Right atrium auricular region (tissue), 2 donors: ENCODE measurements at regions not wholly inside any gene's neighbourhood (a gene's known extent, or its start where the extent isn't known, plus 50 kb on each side); places are given as distances from the start of the nearest gene placed in this dataset.

Experiments
- DNase-seq: peaks from one replicate; pipeline ENCODE4 v3.0.0-alpha.2; 2019; ENCODE audit warnings: low spot score
- H3K27ac ChIP-seq, 2 donors: fragments of 200-600 bp; sonication (generic); 1 replicate in 1 of 2; 2 replicates in 1 of 2; pipeline ENCODE4 v1.5.1; 2016 to 2019
- H3K27me3 ChIP-seq, 2 donors: fragments of 200-600 bp; sonication (generic); one replicate each; pipeline versions ENCODE4 v1.5.1 to v1.6.0; 2017 to 2019
- H3K36me3 ChIP-seq: fragments of 200-600 bp; sonication (generic); one replicate; pipeline ENCODE4 v1.5.1; 2016
- H3K4me1 ChIP-seq, 2 donors: fragments of 200-600 bp; sonication (generic); one replicate each; pipeline versions ENCODE4 v1.5.1 to v1.6.0; 2017 to 2019
- H3K4me3 ChIP-seq, 2 donors: fragments of 200-600 bp; sonication (generic); 1 replicate in 1 of 2; 2 replicates in 1 of 2; pipeline ENCODE4 v1.5.1; 2017 to 2019; ENCODE audit warnings: mild to moderate bottlenecking in 1 of 2, moderate library complexity in 1 of 2
- H3K9me3 ChIP-seq, 2 donors: fragments of 200-600 bp; sonication (generic); one replicate each; pipeline ENCODE4 v1.5.1; 2019
- CTCF ChIP-seq, 2 donors: fragments of 200-600 bp; sonication (generic); IDR thresholded peaks; one replicate each; pipeline ENCODE4 v1.5.1; 2019; ENCODE audit warnings: antibody characterized with exemption in 2 of 2

- no peak for DNase-seq
- no peak for TF ChIP-seq CTCF (IDR thresholded peaks at IDR 0.05)
- Histone ChIP-seq H3K4me1 (no peaks in the 10 kb centered on the region), H3K36me3 (no peaks in the 10 kb centered on the region), H3K27ac (no peak overlapping the region), H3K4me3 (no peak overlapping the region), H3K27me3 (no peaks in the 10 kb centered on the region), H3K9me3 (no peaks in the 10 kb centered on the region)
Measured at GRCh38 chr1:188988589-188988988, 1489.1 kb downstream of the BRINP3 start.

DNA sequence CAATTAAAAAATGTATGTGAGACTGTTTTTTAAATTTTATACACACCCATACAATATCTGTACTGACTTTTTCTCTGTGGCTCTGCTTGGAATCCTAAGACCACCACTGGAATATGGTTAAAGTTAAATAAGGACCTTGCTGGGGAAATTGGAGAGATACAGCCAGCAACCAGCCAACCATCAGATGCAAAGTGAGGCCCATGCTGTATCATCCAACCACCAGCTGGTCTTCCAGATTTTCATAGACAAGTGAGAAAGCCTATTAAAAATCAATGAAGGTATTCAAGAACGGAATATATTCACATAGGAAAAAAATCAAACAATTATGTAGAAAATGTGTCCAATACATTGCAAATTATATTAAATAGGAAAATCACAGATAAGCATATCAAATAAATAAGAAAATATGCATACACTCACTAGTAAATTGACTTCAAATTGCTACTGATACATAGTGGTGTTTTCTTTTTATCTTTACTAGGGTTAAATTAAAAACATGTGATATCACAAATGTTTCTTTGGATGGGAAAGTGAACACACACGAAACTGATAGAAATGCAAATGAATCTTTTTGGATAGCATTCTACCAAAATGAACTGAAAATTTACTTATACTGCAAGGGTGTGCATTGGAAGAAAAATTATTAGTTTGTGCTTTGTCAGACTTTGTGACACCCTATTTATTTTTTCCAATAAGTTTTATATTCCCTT, 1486.3 kb downstream of the BRINP3 start:
- no peak overlapping the region for H3K4me3 ChIP-seq
- H3K36me3 ChIP-seq = no peaks in the 10 kb centered on the region
- no peaks in the 10 kb centered on the region for H3K4me1 ChIP-seq
- no peak overlapping the region for H3K27ac ChIP-seq
- no peak for TF ChIP-seq CTCF (IDR thresholded peaks at IDR 0.05)
- no peaks in the 10 kb centered on the region for H3K27me3 ChIP-seq
- no peak for DNase-seq
- no peaks in the 10 kb centered on the region for H3K9me3 ChIP-seq

- Histone ChIP-seq H3K4me3 (no peak overlapping the region), H3K9me3 (no peaks in the 10 kb centered on the region), H3K36me3 (no peaks in the 10 kb centered on the region), H3K4me1 (no peaks in the 10 kb centered on the region), H3K27me3 (no peaks in the 10 kb centered on the region), H3K27ac (no peak overlapping the region)
- no peak for DNase-seq
- no peak for TF ChIP-seq CTCF (IDR thresholded peaks at IDR 0.05)
Measured at GRCh38 chr1:189007824-189008223, 1469.8 kb downstream of the BRINP3 start.

- Histone ChIP-seq H3K36me3 (no peaks in the 10 kb centered on the region), H3K4me3 (no peak overlapping the region), H3K9me3 (no peaks in the 10 kb centered on the region), H3K4me1 (no peaks in the 10 kb centered on the region), H3K27me3 (no peaks in the 10 kb centered on the region), H3K27ac (no peak overlapping the region)
- no peak for DNase-seq
- no peak for TF ChIP-seq CTCF (IDR thresholded peaks at IDR 0.05)
Measured at GRCh38 chr1:189021577-189021976, 1456.1 kb downstream of the BRINP3 start.

DNA sequence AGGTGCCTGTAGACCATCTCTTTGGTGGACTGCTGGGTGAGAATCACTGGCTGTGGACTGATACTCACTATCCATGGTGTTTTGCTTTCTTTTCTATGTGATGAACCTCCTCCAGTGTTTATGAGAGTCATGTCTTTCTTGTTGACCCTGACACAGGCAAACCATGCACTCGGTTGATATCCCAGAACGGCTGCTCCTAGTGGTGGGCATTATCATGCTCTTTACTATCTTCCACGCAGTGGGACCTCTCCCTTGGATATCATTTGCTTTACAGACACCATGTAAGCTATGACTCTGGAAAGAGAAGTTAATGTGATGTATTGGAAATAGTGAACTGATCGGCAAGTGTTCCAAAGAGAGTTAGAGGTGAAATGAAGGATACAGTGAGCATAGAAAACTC, 1455.6 kb downstream of the BRINP3 start:
- Histone ChIP-seq H3K27ac (no peak overlapping the region), H3K27me3 (no peaks in the 10 kb centered on the region), H3K36me3 (no peaks in the 10 kb centered on the region), H3K4me3 (no peak overlapping the region), H3K4me1 (no peaks in the 10 kb centered on the region), H3K9me3 (no peaks in the 10 kb centered on the region)
- DNase-seq = no peak
- TF ChIP-seq CTCF (IDR thresholded peaks at IDR 0.05) = no peak

DNA sequence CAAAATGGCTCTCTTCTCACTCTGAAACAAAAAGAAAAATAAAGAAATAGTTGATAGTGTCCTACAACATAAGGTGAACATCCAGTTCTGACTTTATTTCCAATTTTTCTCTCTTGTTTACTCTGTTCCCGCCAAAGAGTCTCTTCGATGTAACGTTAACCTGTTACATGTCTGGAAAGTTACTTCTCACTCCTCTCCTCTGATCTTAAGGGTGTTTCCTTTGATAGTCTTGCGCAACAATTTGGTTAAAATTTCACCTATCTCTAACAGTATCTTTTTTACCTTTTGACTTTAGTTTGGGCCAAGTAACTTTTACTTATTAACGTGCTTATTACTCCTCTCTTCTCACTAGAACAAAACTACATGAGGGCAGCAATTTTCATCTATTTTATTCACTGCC, 1450.2 kb downstream of the BRINP3 start:
- Histone ChIP-seq H3K27me3 (no peaks in the 10 kb centered on the region), H3K27ac (no peak overlapping the region), H3K4me3 (no peak overlapping the region), H3K36me3 (no peaks in the 10 kb centered on the region), H3K4me1 (no peaks in the 10 kb centered on the region), H3K9me3 (no peaks in the 10 kb centered on the region)
- no peak for DNase-seq
- TF ChIP-seq CTCF (IDR thresholded peaks at IDR 0.05) = no peak
